GM12878 (cell line): ENCODE measurements at regions not wholly inside any gene's neighbourhood (a gene's known extent, or its start where the extent isn't known, plus 50 kb on each side); places are given as distances from the start of the nearest gene placed in this dataset.

ENCODE experiments used
- ATAC-seq: fragments of 200-7000 bp; cut with Tn5 transposase; 3 replicates; pipeline ENCODE4 v1.9.1; 2020; ENCODE audit warnings: mild to moderate bottlenecking, moderate library complexity
- BruUV-seq: library from RNA; stranded (reverse); fragments of 400-500 nt; replicated peaks from 2 replicates; lab custom pipeline; 2021; lab: Mats Ljungman, UMichigan
- CTCF ChIA-PET: fragments of 300-600 bp; sonication (Branson Sonifier 250); formaldehyde crosslinking; extraction: SDS; loops from one replicate; lab custom pipeline; 2021; ENCODE audit warnings: inconsistent platforms; lab: Yijun Ruan, JAX
- POLR2A ChIA-PET: fragments of 350-600 bp; formaldehyde crosslinking; extraction: SDS; loops from one replicate; lab custom pipeline; 2021; ENCODE audit warnings: inconsistent platforms; lab: Charles Lee
- RAD21 ChIA-PET: fragments of 300-600 bp; sonication (Branson Sonifier 250); formaldehyde crosslinking; loops from one replicate; lab custom pipeline; 2023; ENCODE audit warnings: antibody characterized with exemption; ENCODE audit not compliant: unreplicated experiment; lab: Charles Lee
- SMC1A ChIA-PET: fragments of 300-600 bp; sonication (Branson Sonifier 250); formaldehyde crosslinking; loops from one replicate; lab custom pipeline; 2023; ENCODE audit not compliant: unreplicated experiment, uncharacterized antibody; lab: Charles Lee
- DNase-seq: peaks from one replicate; pipeline ENCODE4 v3.0.0-alpha.2; 2011; ENCODE audit warnings: low read depth, low spot score
- FAIRE-seq: peaks from 3 replicates; lab custom pipeline; 2011; peaks lifted over from hg19 to GRCh38; lab: Jason Lieb, UNC
- H2AFZ ChIP-seq: 2 replicates; pipeline ENCODE4 v1.6.0; 2011; ENCODE audit warnings: low read depth, low read length, control low read depth; ENCODE audit not compliant: control insufficient read depth
- H3K27ac ChIP-seq: 2 replicates; pipeline ENCODE4 v1.5.1; 2011; ENCODE audit warnings: control low read depth; ENCODE audit not compliant: control insufficient read depth, insufficient read depth
- H3K27me3 ChIP-seq, 2 experiments: replicated peaks in 1 of 2; 2 replicates each; pipeline versions ENCODE4 v1.6.0 to v1.6.1; 2011; ENCODE audit warnings: low read length in 1 of 2; ENCODE audit not compliant: control insufficient read depth in 2 of 2, insufficient read depth in 2 of 2
- H3K36me3 ChIP-seq, 2 experiments: 2 replicates each; pipeline ENCODE4 v1.5.1; 2011; ENCODE audit warnings: low read length in 1 of 2; ENCODE audit not compliant: control insufficient read depth in 2 of 2, insufficient read depth in 2 of 2
- H3K4me1 ChIP-seq: 2 replicates; pipeline ENCODE4 v1.6.1; 2011; ENCODE audit warnings: mild to moderate bottlenecking, low read length, moderate library complexity, mixed read lengths; ENCODE audit not compliant: control insufficient read depth, insufficient read depth
- H3K4me2 ChIP-seq: 2 replicates; pipeline ENCODE4 v1.6.0; 2011; ENCODE audit warnings: control low read depth; ENCODE audit not compliant: control insufficient read depth, insufficient read depth
- H3K4me3 ChIP-seq: fragments of 200-600 bp; sonication (generic); 2 replicates; pipeline ENCODE4 v1.5.1; 2016
- H3K79me2 ChIP-seq: 2 replicates; pipeline ENCODE4 v1.6.0; 2011; ENCODE audit warnings: low read length; ENCODE audit not compliant: control insufficient read depth, insufficient read depth
- H3K9ac ChIP-seq: 2 replicates; pipeline ENCODE4 v1.8.0; 2011; ENCODE audit warnings: low read length, control low read depth, mixed read lengths; ENCODE audit not compliant: control insufficient read depth, insufficient read depth
- H3K9me3 ChIP-seq: replicated peaks from 3 replicates; pipeline ENCODE4 v1.5.1; 2011; ENCODE audit warnings: mild to moderate bottlenecking, low read length; ENCODE audit not compliant: control insufficient read depth, insufficient read depth
- H4K20me1 ChIP-seq: 2 replicates; pipeline ENCODE4 v1.6.0; 2011; ENCODE audit not compliant: control insufficient read depth, insufficient read depth
- BACH1 ChIP-seq: fragments of 450-650 bp; IDR thresholded peaks from 2 replicates; pipeline ENCODE4 v1.6.1; 2017; ENCODE audit warnings: mild to moderate bottlenecking, borderline replicate concordance
- BHLHE40 ChIP-seq, 2 experiments: fragments of 450-650 bp in 1 of 2; IDR thresholded peaks; 2 replicates each; pipeline ENCODE4 v1.6.1; 2011 to 2017; ENCODE audit warnings: low read depth in 2 of 2, borderline replicate concordance in 1 of 2, improper control_type of control experiment in 1 of 2, low read length in 1 of 2, mild to moderate bottlenecking in 1 of 2
- BRCA1 ChIP-seq: IDR thresholded peaks from 2 replicates; pipeline ENCODE4 v1.6.1; 2011; ENCODE audit warnings: low read depth, low read length, improper control_type of control experiment
- CEBPB ChIP-seq, 2 experiments: fragments of 150-350 bp in 1 of 2; IDR thresholded peaks; 2 replicates each; pipeline ENCODE4 v1.6.1; 2012 to 2014; ENCODE audit warnings: low read depth in 2 of 2, low read length in 2 of 2, borderline replicate concordance in 1 of 2, inconsistent platforms in 1 of 2
- DPF2 ChIP-seq: fragments of 450-650 bp; IDR thresholded peaks from 2 replicates; pipeline ENCODE4 v1.6.1; 2017; ENCODE audit warnings: mild to moderate bottlenecking
- FOXM1 ChIP-seq: IDR thresholded peaks from 2 replicates; pipeline ENCODE4 v1.6.1; 2012; ENCODE audit warnings: low read depth, mild to moderate bottlenecking, inconsistent platforms, low read length, moderate library complexity
- GABPA ChIP-seq: IDR thresholded peaks from 2 replicates; pipeline ENCODE4 v1.6.1; 2014; ENCODE audit warnings: antibody characterized with exemption, low read depth, mild to moderate bottlenecking, inconsistent platforms
- MXI1 ChIP-seq: fragments of 150-350 bp; IDR thresholded peaks from 2 replicates; pipeline ENCODE4 v1.6.1; 2011; ENCODE audit warnings: low read depth, mild to moderate bottlenecking, inconsistent platforms, low read length, improper control_type of control experiment
- RAD51 ChIP-seq: fragments of 450-650 bp; IDR thresholded peaks from 2 replicates; pipeline ENCODE4 v1.6.1; 2016; ENCODE audit warnings: moderate library complexity, mild to moderate bottlenecking, inconsistent platforms
- SREBF1 ChIP-seq: IDR thresholded peaks from 2 replicates; pipeline ENCODE4 v1.6.1; 2012; ENCODE audit warnings: mild to moderate bottlenecking, low read length
- TARDBP ChIP-seq: IDR thresholded peaks from 2 replicates; pipeline ENCODE4 v1.6.1; 2016; ENCODE audit warnings: borderline replicate concordance
- USF1 ChIP-seq: IDR thresholded peaks from 2 replicates; pipeline ENCODE4 v1.6.1; 2011; ENCODE audit warnings: borderline replicate concordance, low read depth, mild to moderate bottlenecking, moderate library complexity, mixed read lengths, low read length; ENCODE audit not compliant: insufficient read depth; ENCODE audit errors: extremely low read length
- WGBS: methylation state at CpG from one replicate; pipeline ENCODE4 v1.1.6; 2016; ENCODE audit warnings: low lambda C conversion rate; ENCODE audit not compliant: insufficient replicate concordance, insufficient coverage; ENCODE audit errors: missing lambda C conversion rate; 5-methylcytosine and 5-hydroxymethylcytosine counted together
- in situ Hi-C: fragments of 300-500 bp; cut with MboI; formaldehyde crosslinking; loops from 9 replicates; pipeline ENCODE4 v1.14.3; 2018; ENCODE audit warnings: mixed read lengths
- intact Hi-C: fragments of 100-400 bp; cut with micrococcal nuclease; formaldehyde crosslinking; loops from one replicate; pipeline ENCODE4 v1.14.2; 2022; ENCODE audit not compliant: unreplicated experiment
- TF ChIP-seq, protein P1 (sequence below): IDR thresholded peaks from 2 replicates; pipeline ENCODE4 v1.6.1; 2012; ENCODE audit warnings: low read depth, low read length, improper control_type of control experiment
- TF ChIP-seq, protein P2 (sequence below): fragments of 450-650 bp; IDR thresholded peaks from 2 replicates; pipeline ENCODE4 v1.6.1; 2018; ENCODE audit warnings: mild to moderate bottlenecking, low read depth, moderate library complexity; ENCODE audit not compliant: partially characterized antibody

- intact Hi-C loops (no loop called here), in situ Hi-C loops (no loop called here)
- POLR2A ChIA-PET, result no interaction called here
- H3K27ac ChIP-seq, result no peak overlapping the region
- RAD21 ChIA-PET, result no interaction called here
- DNase-seq (no peak), FAIRE-seq (no peak), ATAC-seq (no peak)
- H3K9me3 ChIP-seq, result no peaks in the 10 kb centered on the region
- no TSS peak for BruUV-seq
- H3K4me2 ChIP-seq, result no peak overlapping the region
- TF ChIP-seq, protein P1, sequence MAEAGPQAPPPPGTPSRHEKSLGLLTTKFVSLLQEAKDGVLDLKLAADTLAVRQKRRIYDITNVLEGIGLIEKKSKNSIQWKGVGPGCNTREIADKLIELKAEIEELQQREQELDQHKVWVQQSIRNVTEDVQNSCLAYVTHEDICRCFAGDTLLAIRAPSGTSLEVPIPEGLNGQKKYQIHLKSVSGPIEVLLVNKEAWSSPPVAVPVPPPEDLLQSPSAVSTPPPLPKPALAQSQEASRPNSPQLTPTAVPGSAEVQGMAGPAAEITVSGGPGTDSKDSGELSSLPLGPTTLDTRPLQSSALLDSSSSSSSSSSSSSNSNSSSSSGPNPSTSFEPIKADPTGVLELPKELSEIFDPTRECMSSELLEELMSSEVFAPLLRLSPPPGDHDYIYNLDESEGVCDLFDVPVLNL, result no peak
- TF ChIP-seq SREBF1 (no peak), MXI1 (no peak), RAD51 (no peak), USF1 (no peak), DPF2 (no peak), BACH1 (no peak), CEBPB (IDR thresholded peaks at IDR 0.05; ENCODE audit: borderline replicate concordance in 1 of 2, low read depth in 2 of 2, low read length in 2 of 2) (no peak), BHLHE40 (IDR thresholded peaks at IDR 0.05; ENCODE audit: borderline replicate concordance in 1 of 2, low read depth in 2 of 2, low read length in 1 of 2) (no peak), BRCA1 (no peak), GABPA (no peak), FOXM1 (no peak), TARDBP (no peak)
- TF ChIP-seq, protein P2, sequence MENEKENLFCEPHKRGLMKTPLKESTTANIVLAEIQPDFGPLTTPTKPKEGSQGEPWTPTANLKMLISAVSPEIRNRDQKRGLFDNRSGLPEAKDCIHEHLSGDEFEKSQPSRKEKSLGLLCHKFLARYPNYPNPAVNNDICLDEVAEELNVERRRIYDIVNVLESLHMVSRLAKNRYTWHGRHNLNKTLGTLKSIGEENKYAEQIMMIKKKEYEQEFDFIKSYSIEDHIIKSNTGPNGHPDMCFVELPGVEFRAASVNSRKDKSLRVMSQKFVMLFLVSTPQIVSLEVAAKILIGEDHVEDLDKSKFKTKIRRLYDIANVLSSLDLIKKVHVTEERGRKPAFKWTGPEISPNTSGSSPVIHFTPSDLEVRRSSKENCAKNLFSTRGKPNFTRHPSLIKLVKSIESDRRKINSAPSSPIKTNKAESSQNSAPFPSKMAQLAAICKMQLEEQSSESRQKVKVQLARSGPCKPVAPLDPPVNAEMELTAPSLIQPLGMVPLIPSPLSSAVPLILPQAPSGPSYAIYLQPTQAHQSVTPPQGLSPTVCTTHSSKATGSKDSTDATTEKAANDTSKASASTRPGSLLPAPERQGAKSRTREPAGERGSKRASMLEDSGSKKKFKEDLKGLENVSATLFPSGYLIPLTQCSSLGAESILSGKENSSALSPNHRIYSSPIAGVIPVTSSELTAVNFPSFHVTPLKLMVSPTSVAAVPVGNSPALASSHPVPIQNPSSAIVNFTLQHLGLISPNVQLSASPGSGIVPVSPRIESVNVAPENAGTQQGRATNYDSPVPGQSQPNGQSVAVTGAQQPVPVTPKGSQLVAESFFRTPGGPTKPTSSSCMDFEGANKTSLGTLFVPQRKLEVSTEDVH, result no peak
- H3K4me1 ChIP-seq, result no peaks in the 10 kb centered on the region
- H3K27me3 ChIP-seq, result no peaks in the 10 kb centered on the region
- peaks cover 3% of the 10 kb centered on the region; the same call in 1 of the 2 replicates for H4K20me1 ChIP-seq
- SMC1A ChIA-PET, result interaction anchor here (1.1 kb wide), 1 partner anchor 976 kb away, joined by 3 read pairs; no protein-coding TSS in a partner anchor
- H2AFZ ChIP-seq, result no peak overlapping the region
- CTCF ChIA-PET, result no interaction called here
- no peaks in the 10 kb centered on the region for H3K36me3 ChIP-seq
- no peaks in the 10 kb centered on the region for H3K79me2 ChIP-seq
- 49% methylated on average over 3 of the region's 3 CpGs for WGBS
- no peak overlapping the region for H3K4me3 ChIP-seq
- no peak overlapping the region for H3K9ac ChIP-seq
Measured at GRCh38 chr3:68089572-68090011, 435.2 kb upstream of the SUCLG2 start.
